Right hindlimb (tissue), 1 donor: ENCODE measurements at regions not wholly inside any gene's neighbourhood (a gene's known extent, or its start where the extent isn't known, plus 50 kb on each side); places are given as distances from the start of the nearest gene placed in this dataset.

ENCODE experiments used
- DNase-seq: peaks from one replicate; pipeline ENCODE4 v3.0.0-alpha.2; 2018

DNA sequence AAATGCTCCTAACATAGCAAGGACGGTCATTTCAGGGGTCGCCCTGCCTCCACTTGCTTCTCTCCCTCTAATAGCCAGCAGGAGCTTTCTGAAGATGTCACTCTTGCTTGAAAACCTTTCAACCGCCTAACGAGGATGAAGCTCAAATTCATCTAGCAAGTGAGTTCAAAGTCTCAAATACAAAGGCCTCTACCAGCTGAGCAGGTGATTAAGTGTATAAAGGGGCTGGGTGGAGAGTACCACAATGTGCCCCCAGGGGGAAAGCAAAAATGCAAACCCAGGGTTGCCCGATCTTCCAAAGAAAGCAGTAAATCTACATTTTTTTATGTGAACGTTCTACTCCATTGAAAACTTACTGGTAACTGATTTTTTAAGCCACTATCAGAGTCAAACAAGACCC, 50.4 kb upstream of the GRIP2 start:
- DNase-seq, result no peak

GRCh38 chr3:14592390-14592789, 52.2 kb upstream of the GRIP2 start:
- DNase-seq, result no peak

- DNase-seq, result no peak
Observed at GRCh38 chr3:14592836-14593235, 52.7 kb upstream of the GRIP2 start.

DNA sequence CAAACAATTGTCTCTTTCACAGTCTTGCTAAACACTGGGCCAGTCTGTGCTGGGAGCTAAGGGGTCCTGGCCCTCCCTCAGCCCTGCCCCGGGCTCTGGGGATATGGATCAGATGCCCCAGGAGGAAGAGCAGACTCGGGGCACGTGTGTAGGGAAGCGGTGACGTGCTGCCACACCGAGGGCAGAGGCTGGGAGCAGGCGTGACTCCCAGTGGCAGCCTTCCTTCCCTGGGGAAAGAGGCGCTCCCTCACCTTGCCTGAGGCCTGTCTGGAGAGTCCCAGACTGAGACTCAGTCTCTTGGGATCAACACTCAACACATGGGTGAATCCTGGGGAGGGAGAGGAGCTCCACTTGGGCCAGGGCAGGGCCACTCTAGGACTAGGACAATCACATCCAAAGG, 54.1 kb upstream of the GRIP2 start:
- no peak for DNase-seq

- no peak for DNase-seq
Observed at GRCh38 chr3:14595561-14595960, 55.4 kb upstream of the GRIP2 start.

DNA sequence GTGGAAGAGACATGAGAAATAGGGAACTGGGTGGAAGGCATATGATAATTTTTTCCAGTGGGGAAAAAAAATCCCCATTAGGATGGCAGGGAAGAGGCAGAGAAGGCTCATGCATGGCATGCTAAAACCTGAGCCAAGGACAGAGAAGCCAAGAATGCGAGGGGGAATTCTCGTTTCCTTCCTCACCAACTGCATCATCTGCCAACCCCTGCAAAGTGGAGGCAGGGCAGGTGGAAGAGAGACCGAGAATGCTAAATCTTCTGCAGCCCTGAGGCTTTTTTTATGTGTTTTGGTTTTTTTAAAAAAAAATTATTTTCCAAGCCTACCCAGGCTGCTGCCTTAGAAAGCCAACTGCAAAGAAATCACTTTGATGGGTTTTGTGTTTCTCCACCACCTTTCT, 54.3 kb upstream of the CCDC174 start:
- DNase-seq, result no peak

- peak; percentile 49 for DNase-seq
Observed at GRCh38 chr3:14598143-14598569, 53.4 kb upstream of the CCDC174 start.

GRCh38 chr3:14599488-14599887, 52.1 kb upstream of the CCDC174 start:
- no peak for DNase-seq

DNA sequence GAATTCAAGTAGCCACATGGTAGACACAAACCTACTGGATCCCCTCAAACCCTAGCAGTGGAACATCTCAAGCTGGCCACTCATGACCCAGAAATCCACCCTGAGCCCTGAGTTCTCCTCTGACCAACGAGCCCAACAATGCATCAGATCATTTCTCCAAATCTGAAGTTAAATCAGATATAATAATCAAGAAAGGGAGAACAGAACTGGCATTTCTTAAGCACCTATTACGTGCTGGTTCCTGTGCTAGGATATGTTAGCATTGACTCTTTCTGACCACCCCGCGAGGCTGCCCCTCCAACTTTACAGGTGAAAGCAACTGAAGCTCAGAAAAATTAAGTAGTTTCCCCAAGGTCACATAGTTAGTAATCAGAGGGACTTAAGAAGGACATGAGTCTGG, 51.5 kb upstream of the CCDC174 start:
- DNase-seq, result no peak

- no peak for DNase-seq
Observed at GRCh38 chr3:14600856-14601610, 50.5 kb upstream of the CCDC174 start.

- DNase-seq, result no peak
Observed at GRCh38 chr3:14601692-14602005, 49.9 kb upstream of the CCDC174 start.
